Mesendoderm (in vitro differentiated cells): ENCODE measurements at regions not wholly inside any gene's neighbourhood (a gene's known extent, or its start where the extent isn't known, plus 50 kb on each side); places are given as distances from the start of the nearest gene placed in this dataset.

Experiments
- DNase-seq: peaks from one replicate; pipeline ENCODE4 v3.0.0; 2013
- H2AK5ac ChIP-seq: 2 replicates; pipeline ENCODE4 v1.6.1; 2013; ENCODE audit warnings: low read length, inconsistent platforms
- H2BK120ac ChIP-seq: 2 replicates; pipeline ENCODE4 v1.6.1; 2013; ENCODE audit warnings: low read depth, mild to moderate bottlenecking, low read length, moderate library complexity, mixed read lengths
- H2BK15ac ChIP-seq: replicated peaks from 2 replicates; pipeline ENCODE4 v1.6.1; 2013; ENCODE audit warnings: low read depth, mild to moderate bottlenecking, moderate library complexity
- H2BK5ac ChIP-seq: 2 replicates; pipeline ENCODE4 v1.6.1; 2013; ENCODE audit warnings: low read length, inconsistent platforms
- H3K18ac ChIP-seq: 2 replicates; pipeline ENCODE4 v1.6.1; 2013; ENCODE audit warnings: mild to moderate bottlenecking, low read length, mixed read lengths
- H3K23ac ChIP-seq: one replicate; pipeline ENCODE4 v1.6.1; 2013; ENCODE audit warnings: low read length
- H3K27ac ChIP-seq: 2 replicates; pipeline ENCODE4 v1.5.1; 2013; ENCODE audit warnings: low read depth, mild to moderate bottlenecking, inconsistent platforms, low read length, moderate library complexity
- H3K27me3 ChIP-seq: 2 replicates; pipeline ENCODE4 v1.6.1; 2013; ENCODE audit warnings: low read length, control low read depth, mild to moderate bottlenecking, inconsistent platforms; ENCODE audit not compliant: insufficient read depth, poor library complexity
- H3K36me3 ChIP-seq: 2 replicates; pipeline ENCODE4 v1.6.1; 2013; ENCODE audit warnings: low read length, inconsistent platforms; ENCODE audit not compliant: control insufficient read depth, insufficient read depth
- H3K4ac ChIP-seq: one replicate; pipeline ENCODE4 v1.6.1; 2013; ENCODE audit warnings: low read depth, mild to moderate bottlenecking, low read length, moderate library complexity
- H3K4me1 ChIP-seq: 2 replicates; pipeline ENCODE4 v1.6.1; 2013; ENCODE audit warnings: low read depth, low read length, inconsistent platforms; ENCODE audit not compliant: control insufficient read depth
- H3K4me2 ChIP-seq: 2 replicates; pipeline ENCODE4 v1.6.1; 2013; ENCODE audit warnings: low read length
- H3K4me3 ChIP-seq: 2 replicates; pipeline ENCODE4 v1.5.1; 2013; ENCODE audit warnings: mild to moderate bottlenecking, low read length
- H3K56ac ChIP-seq: one replicate; pipeline ENCODE4 v1.6.1; 2013; ENCODE audit warnings: low read length
- H3K79me1 ChIP-seq: 2 replicates; pipeline ENCODE4 v1.6.1; 2013; ENCODE audit warnings: low read length, inconsistent platforms
- H3K79me2 ChIP-seq: 2 replicates; pipeline ENCODE4 v1.6.1; 2013; ENCODE audit warnings: mild to moderate bottlenecking, low read length; ENCODE audit not compliant: control insufficient read depth, insufficient read depth
- H3K9ac ChIP-seq: 2 replicates; pipeline ENCODE4 v1.6.1; 2013; ENCODE audit warnings: low read length, inconsistent platforms
- H4K5ac ChIP-seq: one replicate; pipeline ENCODE4 v1.6.1; 2013; ENCODE audit warnings: low read length
- H4K8ac ChIP-seq: one replicate; pipeline ENCODE4 v1.6.1; 2013; ENCODE audit warnings: low read depth, mild to moderate bottlenecking, control low read depth, low read length, moderate library complexity
- WGBS: extraction: QIAGEN DNeasy Blood & Tissue Kit; methylation state at CpG from one replicate; pipeline ENCODE4 v1.1.7; 2013; ENCODE audit warnings: low lambda C conversion rate, missing lambda C conversion rate; ENCODE audit not compliant: insufficient coverage; ENCODE audit errors: extremely low coverage; 5-methylcytosine and 5-hydroxymethylcytosine counted together

DNA sequence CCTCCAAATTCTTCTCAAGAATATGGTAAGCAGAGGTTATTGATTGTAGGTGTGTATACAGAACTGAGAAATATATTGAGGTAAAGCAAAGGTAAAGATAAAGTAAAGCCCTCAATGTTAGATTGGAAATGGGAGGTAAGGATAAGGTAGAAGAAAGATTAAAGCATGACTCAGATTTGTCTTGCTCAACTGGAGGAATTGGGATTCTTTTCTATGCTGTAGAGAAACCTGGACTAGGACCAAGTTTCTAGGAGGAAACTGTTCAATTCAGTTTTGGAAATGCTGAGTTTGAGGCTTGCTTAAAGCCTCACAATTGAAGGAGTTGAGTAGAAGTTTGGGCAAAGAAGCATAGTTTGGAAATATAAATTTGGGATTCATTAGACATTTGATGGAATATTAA, 634.0 kb upstream of the PTCHD4 start:
- DNase-seq = no peak
- Histone ChIP-seq H3K4me1 (no peaks in the 10 kb centered on the region), H3K18ac (no peak overlapping the region), H2BK15ac (no peak overlapping the region), H3K27ac (no peak overlapping the region), H4K8ac (no peak overlapping the region), H4K5ac (no peak overlapping the region), H3K4me3 (no peak overlapping the region), H2BK120ac (no peak overlapping the region), H2BK5ac (no peak overlapping the region), H3K4me2 (no peak overlapping the region), H2AK5ac (no peak overlapping the region), H3K27me3 (no peaks in the 10 kb centered on the region), H3K79me2 (no peaks in the 10 kb centered on the region), H3K9ac (no peak overlapping the region), H3K79me1 (no peaks in the 10 kb centered on the region), H3K56ac (no peak overlapping the region), H3K4ac (no peak overlapping the region), H3K23ac (no peak overlapping the region), H3K36me3 (no peaks in the 10 kb centered on the region)

DNA sequence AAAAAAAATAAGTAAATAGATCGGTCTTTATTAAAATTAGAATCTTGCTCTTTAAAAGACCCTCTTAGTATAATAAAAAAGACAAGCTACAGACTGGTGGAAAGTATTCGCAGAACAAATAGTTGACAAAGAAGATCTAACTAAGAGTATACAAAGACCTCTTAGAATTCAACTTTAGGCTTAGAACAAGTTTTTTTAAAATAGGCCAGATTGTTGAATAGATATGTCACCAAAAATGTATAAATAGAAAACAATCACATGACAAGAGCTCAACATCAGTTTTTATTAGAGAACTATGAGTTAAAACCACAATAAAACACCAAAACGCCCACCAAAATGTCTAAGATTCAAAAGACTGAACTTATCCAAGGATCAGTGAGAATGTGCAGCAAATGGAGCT, 632.7 kb upstream of the PTCHD4 start:
- Histone ChIP-seq H3K4me3 (no peak overlapping the region), H3K79me1 (no peaks in the 10 kb centered on the region), H2BK5ac (no peak overlapping the region), H3K9ac (no peak overlapping the region), H3K4me1 (no peaks in the 10 kb centered on the region), H2BK15ac (no peak overlapping the region), H3K56ac (no peak overlapping the region), H3K4ac (no peak overlapping the region), H3K27ac (no peak overlapping the region), H3K4me2 (no peak overlapping the region), H3K79me2 (no peaks in the 10 kb centered on the region), H3K18ac (no peak overlapping the region), H3K36me3 (no peaks in the 10 kb centered on the region), H3K27me3 (no peaks in the 10 kb centered on the region), H4K5ac (no peak overlapping the region), H3K23ac (no peak overlapping the region), H4K8ac (no peak overlapping the region), H2AK5ac (no peak overlapping the region), H2BK120ac (no peak overlapping the region)
- no CpG with 5 or more reads among the region's 3 CpGs for WGBS
- no peak for DNase-seq

DNA sequence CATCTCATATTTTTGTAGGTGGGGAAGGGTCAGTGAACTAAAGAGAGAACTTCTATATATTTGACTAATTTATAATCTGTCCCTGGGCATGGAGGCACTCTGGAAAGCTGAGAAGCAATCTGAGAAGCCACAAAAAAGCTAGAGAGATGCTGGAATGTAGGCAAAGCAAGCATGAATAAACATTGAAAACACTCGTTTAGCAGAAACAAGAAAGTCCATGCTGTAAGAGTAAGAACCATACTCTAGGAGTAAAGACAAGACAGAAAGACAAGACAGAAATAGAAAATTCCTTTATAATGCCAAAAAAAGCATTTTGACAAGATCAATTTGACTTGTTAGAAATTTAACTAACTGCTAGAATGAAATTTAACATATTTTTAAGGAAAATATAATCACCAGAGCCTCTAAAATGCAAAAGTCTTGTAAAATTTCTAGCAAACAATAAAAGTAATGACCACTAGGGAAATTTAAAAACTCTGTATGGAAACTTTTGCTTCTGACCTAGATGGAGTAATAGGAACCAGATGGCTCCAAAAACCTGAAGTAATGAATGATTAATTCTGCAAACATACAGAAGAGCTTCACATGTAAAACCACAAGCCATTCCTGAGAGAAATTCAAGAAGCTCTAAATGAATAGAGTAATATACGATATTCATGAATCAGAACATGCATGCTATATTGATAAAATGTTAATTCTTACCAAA, 625.7 kb upstream of the PTCHD4 start:
- no peak overlapping the region for H3K23ac ChIP-seq
- H3K79me2 ChIP-seq = no peaks in the 10 kb centered on the region
- no peak overlapping the region for H3K18ac ChIP-seq
- H3K4me1 ChIP-seq = no peaks in the 10 kb centered on the region
- H3K9ac ChIP-seq = no peak overlapping the region
- H2BK120ac ChIP-seq = no peak overlapping the region
- no peak overlapping the region for H2BK5ac ChIP-seq
- no peaks in the 10 kb centered on the region for H3K27me3 ChIP-seq
- no peak overlapping the region for H2BK15ac ChIP-seq
- H3K4ac ChIP-seq = no peak overlapping the region
- no peak overlapping the region for H3K4me3 ChIP-seq
- WGBS = no CpG with 5 or more reads among the region's 2 CpGs
- H4K5ac ChIP-seq = no peak overlapping the region
- H3K79me1 ChIP-seq = no peaks in the 10 kb centered on the region
- H3K56ac ChIP-seq = no peak overlapping the region
- no peak overlapping the region for H2AK5ac ChIP-seq
- no peaks in the 10 kb centered on the region for H3K36me3 ChIP-seq
- no peak for DNase-seq
- no peak overlapping the region for H4K8ac ChIP-seq
- H3K27ac ChIP-seq = no peak overlapping the region
- no peak overlapping the region for H3K4me2 ChIP-seq

DNA sequence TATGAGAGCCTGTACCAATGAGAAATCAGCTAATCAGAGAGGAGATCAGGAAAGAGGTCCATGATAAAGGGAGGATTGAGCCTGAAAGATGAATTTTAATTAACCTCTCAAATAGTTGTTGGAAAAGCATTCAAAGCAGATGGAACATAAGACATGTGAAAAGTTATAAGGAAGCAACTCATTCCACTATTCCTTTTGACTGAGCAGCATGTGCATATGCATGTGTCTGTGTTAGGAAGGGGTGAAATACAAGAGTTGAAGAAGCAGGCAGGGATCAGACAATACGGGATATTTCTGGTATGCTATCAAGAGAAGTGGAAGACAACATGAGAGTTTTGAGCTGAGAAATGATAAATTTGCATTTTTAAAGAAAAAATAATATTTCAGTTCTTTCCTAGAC, 624.8 kb upstream of the PTCHD4 start:
- Histone ChIP-seq H3K36me3 (no peaks in the 10 kb centered on the region), H2BK120ac (no peak overlapping the region), H3K9ac (no peak overlapping the region), H2BK15ac (no peak overlapping the region), H3K4me3 (no peak overlapping the region), H3K27ac (no peak overlapping the region), H3K4me2 (no peak overlapping the region), H3K27me3 (no peaks in the 10 kb centered on the region), H3K23ac (no peak overlapping the region), H3K79me1 (no peaks in the 10 kb centered on the region), H3K56ac (no peak overlapping the region), H3K4ac (no peak overlapping the region), H2BK5ac (no peak overlapping the region), H3K79me2 (no peaks in the 10 kb centered on the region), H3K4me1 (no peaks in the 10 kb centered on the region), H2AK5ac (no peak overlapping the region), H4K5ac (no peak overlapping the region), H4K8ac (no peak overlapping the region), H3K18ac (no peak overlapping the region)
- no CpG with 5 or more reads among the region's 1 CpG for WGBS
- no peak for DNase-seq

DNA sequence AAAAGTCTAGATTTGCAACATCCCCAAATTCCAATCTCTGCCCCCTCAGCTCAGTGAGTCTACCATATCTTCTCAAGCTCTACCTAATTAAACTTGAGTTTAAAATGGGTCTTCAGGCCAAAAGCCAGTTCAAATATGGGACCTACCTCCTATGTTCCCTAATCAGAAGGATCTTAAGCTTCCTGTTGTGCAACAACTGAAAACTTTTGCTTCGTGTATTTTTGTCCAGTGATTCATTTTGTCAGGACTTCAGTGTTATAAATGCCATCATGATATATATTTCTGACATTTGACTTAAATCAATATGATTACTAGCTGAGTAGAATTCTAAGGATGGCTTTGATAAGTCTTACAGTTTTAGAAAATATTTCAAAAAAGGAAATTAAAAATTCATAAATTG, 622.6 kb upstream of the PTCHD4 start:
- Histone ChIP-seq H3K4ac (no peak overlapping the region), H3K9ac (no peak overlapping the region), H2BK120ac (no peak overlapping the region), H3K27ac (no peak overlapping the region), H3K4me1 (no peaks in the 10 kb centered on the region), H3K79me2 (no peaks in the 10 kb centered on the region), H3K27me3 (no peaks in the 10 kb centered on the region), H4K5ac (no peak overlapping the region), H2BK15ac (no peak overlapping the region), H3K79me1 (no peaks in the 10 kb centered on the region), H3K18ac (no peak overlapping the region), H3K36me3 (no peaks in the 10 kb centered on the region), H2AK5ac (no peak overlapping the region), H3K23ac (no peak overlapping the region), H3K56ac (no peak overlapping the region), H3K4me2 (no peak overlapping the region), H4K8ac (no peak overlapping the region), H3K4me3 (no peak overlapping the region), H2BK5ac (no peak overlapping the region)
- WGBS = no CpG with 5 or more reads among the region's 1 CpG
- DNase-seq = no peak

DNA sequence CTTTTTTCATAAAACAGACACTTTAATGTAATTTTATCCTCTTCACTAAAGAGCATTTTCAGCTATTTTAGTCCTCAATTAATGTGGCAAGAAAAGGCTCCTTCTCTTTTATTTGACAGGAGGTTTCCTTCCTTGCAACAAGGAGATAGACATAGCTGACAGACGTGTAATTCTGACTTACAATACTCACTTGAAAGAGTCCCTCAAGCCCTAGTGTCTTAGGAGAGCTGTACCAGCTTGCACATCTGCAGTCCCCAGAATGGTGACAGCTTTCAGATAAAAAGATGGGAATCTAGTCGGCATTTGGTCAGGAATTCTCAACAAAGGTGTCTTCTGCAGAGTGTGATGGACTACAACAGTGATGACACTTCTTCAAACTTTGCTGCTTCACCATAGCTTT, 603.7 kb upstream of the PTCHD4 start:
- Histone ChIP-seq H3K9ac (no peak overlapping the region), H3K27me3 (no peaks in the 10 kb centered on the region), H3K79me1 (no peaks in the 10 kb centered on the region), H4K5ac (no peak overlapping the region), H3K27ac (no peak overlapping the region), H3K36me3 (no peaks in the 10 kb centered on the region), H3K18ac (no peak overlapping the region), H3K4me1 (no peaks in the 10 kb centered on the region), H2AK5ac (no peak overlapping the region), H3K4me3 (no peak overlapping the region), H3K23ac (no peak overlapping the region), H3K4me2 (no peak overlapping the region), H4K8ac (no peak overlapping the region), H3K56ac (no peak overlapping the region), H2BK15ac (no peak overlapping the region), H3K4ac (no peak overlapping the region), H2BK120ac (no peak overlapping the region), H3K79me2 (no peaks in the 10 kb centered on the region), H2BK5ac (no peak overlapping the region)
- peak; percentile 3 for DNase-seq
- WGBS = no CpG with 5 or more reads among the region's 2 CpGs
